ENCODE measurements at regions not wholly inside any gene's neighbourhood (a gene's known extent, or its start where the extent isn't known, plus 50 kb on each side); places are given as distances from the start of the nearest gene placed in this dataset.
A peak's percentile ranks its signal among the peaks of the same experiment; 100 is the strongest.
"Not testable (repeated sequence)": the region's sequence is repeated elsewhere in the genome, so short reads cannot be mapped to it uniquely, and the experiment has no call there.

DNA sequence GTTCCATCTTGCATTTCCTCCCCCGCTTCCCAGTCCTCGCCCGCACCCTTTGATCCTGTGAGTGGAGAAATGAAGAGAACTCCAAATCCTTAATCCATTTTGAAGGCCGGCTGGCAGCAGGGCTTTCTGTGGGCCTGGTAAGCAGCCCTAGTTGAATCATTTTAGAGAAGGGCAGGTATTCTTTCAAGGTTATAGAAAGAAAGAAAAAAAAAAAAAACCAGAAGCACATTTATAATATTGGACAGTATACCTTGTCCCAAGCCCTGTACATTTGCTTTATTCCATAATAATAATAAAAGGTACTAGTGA is 103.7 kb downstream of the PROP1 start:
- not testable (repeated sequence) for H3K36me3 ChIP-seq; H3K9me3 ChIP-seq (ENCODE audit: severe bottlenecking); H3K4me3 ChIP-seq (ENCODE audit: low read depth, low read length); H3K27ac ChIP-seq; DNase-seq; H3K27me3 ChIP-seq (ENCODE audit: insufficient read depth, low read depth, severe bottlenecking)

DNA sequence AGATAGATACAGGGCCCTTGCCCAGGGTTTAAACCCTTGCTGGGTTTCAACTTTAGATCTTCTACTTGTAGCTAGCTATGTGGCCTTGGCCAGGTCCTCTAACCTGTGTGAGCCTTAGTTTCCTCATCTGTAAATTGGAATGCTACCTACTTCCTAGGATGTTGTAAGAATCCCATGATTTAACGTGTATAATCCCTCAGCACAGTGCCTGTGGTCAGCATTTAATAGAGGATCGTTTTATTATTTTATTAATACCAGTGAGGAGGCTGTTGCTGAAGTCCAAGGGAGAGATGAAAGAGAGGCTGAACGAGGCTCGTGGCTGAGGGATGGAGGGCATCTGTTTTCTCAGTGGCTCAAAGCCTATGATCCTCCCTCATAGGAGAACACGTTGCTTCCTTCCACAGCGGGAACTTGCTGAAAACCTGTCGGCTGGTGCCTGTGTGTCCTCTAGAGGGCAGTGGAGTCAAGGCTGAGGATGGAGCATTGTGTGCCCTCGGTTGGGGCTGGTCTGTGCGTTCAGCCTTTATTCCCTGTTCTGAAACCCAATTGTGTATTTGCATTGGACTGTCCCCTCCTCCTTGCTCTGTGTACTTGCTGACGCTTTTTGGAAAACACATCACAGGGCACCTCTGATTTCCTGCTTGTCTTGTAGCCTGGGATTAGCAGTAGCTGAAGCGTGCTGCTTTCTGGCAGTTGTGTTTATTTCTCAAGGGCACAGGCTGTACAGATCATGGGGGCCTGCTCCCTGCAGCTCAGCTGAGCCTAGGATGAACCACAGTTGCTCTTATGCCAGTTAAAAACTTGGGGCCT is 104.3 kb downstream of the PROP1 start:
- not testable (repeated sequence) for H3K27ac ChIP-seq; H3K27me3 ChIP-seq (ENCODE audit: insufficient read depth, low read depth, severe bottlenecking); H3K9me3 ChIP-seq (ENCODE audit: severe bottlenecking); H3K36me3 ChIP-seq; H3K4me3 ChIP-seq (ENCODE audit: low read depth, low read length)
- peak; percentile 37 for DNase-seq

DNA sequence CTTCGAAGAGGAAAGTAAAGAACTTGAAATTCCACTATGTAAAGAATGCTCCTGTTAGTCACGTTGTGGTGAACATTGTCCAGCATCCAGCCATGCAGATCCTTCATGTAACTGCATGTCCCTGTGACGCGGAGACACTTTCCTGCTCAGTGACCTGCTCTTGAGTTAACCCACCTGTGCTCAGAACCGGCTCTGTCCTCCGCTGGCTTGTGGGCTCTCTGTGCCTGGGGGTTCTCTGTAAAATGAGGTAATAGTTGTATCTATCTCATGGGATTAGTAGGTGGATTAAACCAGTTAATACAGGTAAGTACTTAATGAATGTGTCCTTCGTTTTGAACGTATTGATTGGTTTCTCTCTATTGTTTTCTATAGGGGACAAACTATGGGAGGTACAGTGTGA is 100.6 kb upstream of the FAM153A start:
- H3K4me3 ChIP-seq (ENCODE audit: low read depth, low read length); H3K27ac ChIP-seq: not testable (repeated sequence)

GRCh38 chr5:177875900-177876238 is 93.2 kb upstream of the FAM153A start:
- H3K27ac ChIP-seq; H3K36me3 ChIP-seq; DNase-seq; H3K27me3 ChIP-seq (ENCODE audit: insufficient read depth, low read depth, severe bottlenecking); H3K9me3 ChIP-seq (ENCODE audit: severe bottlenecking): not testable (repeated sequence)
- peak overlapping the region; percentile 36 for H3K4me3 ChIP-seq (ENCODE audit: low read depth, low read length)

More for the DNA sequence above, 100.6 kb upstream of the FAM153A start:
- not testable (repeated sequence) for H3K27me3 ChIP-seq (ENCODE audit: insufficient read depth, low read depth, severe bottlenecking); H3K36me3 ChIP-seq; H3K9me3 ChIP-seq (ENCODE audit: severe bottlenecking)
- peak; percentile 39 for DNase-seq

DNA sequence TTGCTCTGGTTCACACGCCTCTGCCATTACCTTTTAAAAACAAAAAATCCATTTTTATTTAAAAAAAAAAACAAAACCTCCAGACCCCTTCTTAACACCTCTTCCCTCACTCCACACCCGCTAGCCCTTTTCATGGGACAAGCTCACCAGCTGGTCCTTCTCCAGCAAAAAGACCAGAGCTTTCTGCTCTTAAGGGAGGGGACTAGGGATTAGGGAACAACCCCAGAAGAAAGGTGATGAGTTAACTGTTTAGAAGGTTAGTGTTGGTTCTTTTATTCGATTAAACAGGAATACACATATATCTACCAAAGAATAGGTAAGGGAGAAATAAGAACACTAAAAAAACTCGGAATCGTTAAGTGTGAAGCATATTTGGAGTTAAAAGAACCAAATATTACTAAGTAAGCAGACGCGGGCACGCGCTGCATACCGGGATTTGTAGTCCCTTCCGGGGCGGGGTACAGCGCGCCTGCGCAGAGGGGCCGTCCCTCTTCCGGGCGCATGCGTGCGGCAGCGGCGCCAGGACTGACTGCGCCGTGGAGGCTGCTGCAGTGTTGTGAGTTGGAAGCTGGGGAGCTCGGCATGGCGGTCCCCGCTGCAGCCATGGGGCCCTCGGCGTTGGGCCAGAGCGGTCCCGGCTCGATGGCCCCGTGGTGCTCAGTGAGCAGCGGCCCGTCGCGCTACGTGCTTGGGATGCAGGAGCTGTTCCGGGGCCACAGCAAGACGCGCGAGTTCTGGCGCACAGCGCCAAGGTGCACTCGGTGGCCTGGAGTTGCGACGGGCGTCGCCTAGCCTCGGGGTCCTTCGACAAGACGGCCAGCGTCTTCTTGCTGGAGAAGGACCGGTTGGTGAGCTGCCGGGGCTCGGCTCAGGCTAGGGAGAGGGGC is 92.6 kb upstream of the FAM153A start:
- H3K27me3 ChIP-seq (ENCODE audit: insufficient read depth, low read depth, severe bottlenecking); H3K36me3 ChIP-seq; DNase-seq; H3K27ac ChIP-seq; H3K9me3 ChIP-seq (ENCODE audit: severe bottlenecking): not testable (repeated sequence)
- peak overlapping the region; percentile 36 for H3K4me3 ChIP-seq (ENCODE audit: low read depth, low read length)

DNA sequence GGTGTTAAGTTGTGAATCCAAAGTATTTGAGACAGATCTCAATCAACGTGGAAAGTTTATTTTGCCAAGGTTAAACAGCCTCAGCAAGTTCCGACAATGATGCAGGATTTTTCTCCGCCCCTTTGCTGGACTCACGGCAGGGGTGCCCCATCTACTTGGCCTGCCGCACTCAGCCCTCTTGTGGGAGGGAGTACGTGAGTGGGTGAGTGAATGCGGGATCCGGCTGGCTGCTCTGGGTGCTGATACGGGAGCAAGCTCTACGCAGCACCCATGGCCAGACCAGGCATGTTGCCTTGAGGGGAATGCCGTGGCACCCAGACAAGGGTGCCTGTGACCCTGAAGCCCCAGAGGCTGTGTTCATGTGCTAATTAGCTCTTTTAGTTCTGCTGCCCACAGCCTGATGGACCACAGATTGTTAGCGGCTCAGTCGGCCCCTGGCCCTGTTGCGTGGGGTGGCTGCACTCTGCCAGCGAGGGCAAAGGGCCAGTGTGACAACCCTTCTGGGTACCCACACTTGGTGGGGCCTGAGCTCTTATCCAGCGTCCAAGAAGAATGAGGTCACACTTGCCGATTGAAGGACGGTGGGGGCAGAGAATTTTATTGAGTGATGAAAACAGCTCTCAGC is 81.2 kb upstream of the FAM153A start:
- not testable (repeated sequence) for H3K36me3 ChIP-seq; H3K27me3 ChIP-seq (ENCODE audit: insufficient read depth, low read depth, severe bottlenecking)

GRCh38 chr5:177857642-177858200 is 75.0 kb upstream of the FAM153A start:
- not testable (repeated sequence) for H3K4me3 ChIP-seq (ENCODE audit: low read depth, low read length); H3K27ac ChIP-seq; H3K36me3 ChIP-seq; H3K27me3 ChIP-seq (ENCODE audit: insufficient read depth, low read depth, severe bottlenecking); H3K9me3 ChIP-seq (ENCODE audit: severe bottlenecking); DNase-seq

More for the DNA sequence above, 81.2 kb upstream of the FAM153A start:
- H3K9me3 ChIP-seq (ENCODE audit: severe bottlenecking); H3K27ac ChIP-seq; H3K4me3 ChIP-seq (ENCODE audit: low read depth, low read length); DNase-seq: not testable (repeated sequence)

DNA sequence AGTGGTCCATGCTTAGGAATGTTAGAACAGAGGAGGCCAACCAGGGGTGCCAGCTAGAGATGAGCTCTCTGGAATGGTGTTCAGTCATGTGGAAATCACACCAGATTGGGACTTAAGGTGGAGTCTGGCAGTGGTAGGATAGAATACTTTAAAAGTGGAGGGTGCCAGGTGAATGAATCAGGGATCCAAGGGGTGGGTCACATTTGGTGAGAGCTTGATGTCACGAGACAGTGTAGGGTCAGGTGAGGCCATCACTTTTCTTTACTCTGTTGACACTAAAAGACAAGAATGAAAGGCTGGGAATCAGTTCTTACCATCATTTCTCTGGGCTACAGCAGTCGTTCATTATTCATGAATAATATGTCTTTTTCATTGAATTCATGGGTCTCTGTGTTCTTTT is 73.8 kb upstream of the FAM153A start:
- not testable (repeated sequence) for H3K4me3 ChIP-seq (ENCODE audit: low read depth, low read length); H3K36me3 ChIP-seq; H3K9me3 ChIP-seq (ENCODE audit: severe bottlenecking); H3K27ac ChIP-seq; H3K27me3 ChIP-seq (ENCODE audit: insufficient read depth, low read depth, severe bottlenecking); DNase-seq

- H3K4me3 ChIP-seq (ENCODE audit: low read depth, low read length); DNase-seq; H3K9me3 ChIP-seq (ENCODE audit: severe bottlenecking); H3K36me3 ChIP-seq; H3K27me3 ChIP-seq (ENCODE audit: insufficient read depth, low read depth, severe bottlenecking); H3K27ac ChIP-seq: not testable (repeated sequence)
Observed at GRCh38 chr5:177847914-177848313, 65.2 kb upstream of the FAM153A start.

DNA sequence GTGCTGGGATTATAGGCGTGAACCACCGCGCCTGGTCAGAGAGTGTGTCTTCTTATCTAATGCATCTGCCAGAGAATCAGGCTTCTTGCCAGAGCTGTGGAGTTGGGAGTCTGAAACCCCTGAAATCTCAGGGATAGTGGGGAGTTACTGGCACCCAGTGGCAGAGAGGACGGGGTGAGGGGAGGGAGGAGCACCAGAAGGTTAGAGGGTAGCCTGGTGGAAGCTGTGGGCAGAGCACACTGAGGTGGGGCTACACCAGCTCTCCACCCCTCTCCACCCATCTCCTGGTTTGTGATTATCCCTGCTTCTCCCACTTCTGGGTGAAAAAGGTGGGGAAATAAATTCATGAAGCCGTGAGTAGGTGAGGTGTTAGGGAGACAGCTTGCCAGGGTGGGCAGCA is 63.9 kb upstream of the FAM153A start:
- DNase-seq, result peak; percentile 7
- H3K4me3 ChIP-seq (ENCODE audit: low read depth, low read length); H3K27me3 ChIP-seq (ENCODE audit: insufficient read depth, low read depth, severe bottlenecking); H3K36me3 ChIP-seq; H3K9me3 ChIP-seq (ENCODE audit: severe bottlenecking); H3K27ac ChIP-seq: not testable (repeated sequence)

DNA sequence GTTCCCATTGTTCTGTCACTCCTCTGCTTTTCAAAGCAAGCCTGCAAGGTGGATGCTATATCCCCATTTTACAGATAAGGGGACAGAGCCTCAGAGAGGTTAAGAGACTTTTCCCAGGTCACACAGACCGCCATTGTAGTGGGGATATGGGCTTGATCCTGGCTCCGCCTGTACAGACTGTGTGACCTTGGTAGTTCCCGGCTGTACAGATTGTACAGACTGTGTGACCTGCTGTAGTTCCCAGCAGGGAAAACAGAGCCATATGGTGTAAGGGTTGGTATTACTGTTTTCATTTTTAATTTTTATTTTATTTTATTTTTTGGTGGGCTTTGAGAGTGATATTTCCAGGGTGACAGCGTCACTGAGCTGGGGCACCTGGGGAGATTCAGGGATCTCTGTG is 63.2 kb upstream of the FAM153A start:
- DNase-seq; H3K36me3 ChIP-seq; H3K27ac ChIP-seq; H3K4me3 ChIP-seq (ENCODE audit: low read depth, low read length); H3K9me3 ChIP-seq (ENCODE audit: severe bottlenecking); H3K27me3 ChIP-seq (ENCODE audit: insufficient read depth, low read depth, severe bottlenecking): not testable (repeated sequence)

DNA sequence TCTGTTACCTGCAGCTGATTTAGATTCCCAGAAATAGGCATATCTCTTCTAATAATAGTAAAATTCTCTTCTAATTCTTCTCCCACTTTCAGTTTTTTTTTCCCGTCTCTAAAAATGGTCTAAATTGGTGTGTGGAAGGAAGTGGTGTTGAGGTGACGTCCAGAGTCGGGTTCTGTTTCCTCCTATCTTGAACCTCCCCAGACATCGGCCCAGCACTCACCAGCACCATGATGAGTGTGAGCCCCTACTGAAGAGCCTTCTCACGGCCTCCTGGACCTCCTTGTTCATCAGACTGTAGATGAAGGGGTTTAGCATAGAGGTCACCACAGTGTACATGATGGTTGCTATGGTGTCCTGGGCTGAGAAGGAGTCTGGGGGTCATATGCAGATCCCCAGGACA is 53.5 kb upstream of the FAM153A start:
- H3K27me3 ChIP-seq (ENCODE audit: insufficient read depth, low read depth, severe bottlenecking); H3K4me3 ChIP-seq (ENCODE audit: low read depth, low read length); DNase-seq; H3K36me3 ChIP-seq; H3K27ac ChIP-seq; H3K9me3 ChIP-seq (ENCODE audit: severe bottlenecking): not testable (repeated sequence)

All from WERI-Rb-1 (cell line).